SHP77 (cell line): ENCODE measurements at regions not wholly inside any gene's neighbourhood (a gene's known extent, or its start where the extent isn't known, plus 50 kb on each side); places are given as distances from the start of the nearest gene placed in this dataset.

Experiments used
- DNase-seq, 2 experiments: peaks; one replicate each; lab custom pipeline; 2025; lab: John Stamatoyannopoulos, UW

DNA sequence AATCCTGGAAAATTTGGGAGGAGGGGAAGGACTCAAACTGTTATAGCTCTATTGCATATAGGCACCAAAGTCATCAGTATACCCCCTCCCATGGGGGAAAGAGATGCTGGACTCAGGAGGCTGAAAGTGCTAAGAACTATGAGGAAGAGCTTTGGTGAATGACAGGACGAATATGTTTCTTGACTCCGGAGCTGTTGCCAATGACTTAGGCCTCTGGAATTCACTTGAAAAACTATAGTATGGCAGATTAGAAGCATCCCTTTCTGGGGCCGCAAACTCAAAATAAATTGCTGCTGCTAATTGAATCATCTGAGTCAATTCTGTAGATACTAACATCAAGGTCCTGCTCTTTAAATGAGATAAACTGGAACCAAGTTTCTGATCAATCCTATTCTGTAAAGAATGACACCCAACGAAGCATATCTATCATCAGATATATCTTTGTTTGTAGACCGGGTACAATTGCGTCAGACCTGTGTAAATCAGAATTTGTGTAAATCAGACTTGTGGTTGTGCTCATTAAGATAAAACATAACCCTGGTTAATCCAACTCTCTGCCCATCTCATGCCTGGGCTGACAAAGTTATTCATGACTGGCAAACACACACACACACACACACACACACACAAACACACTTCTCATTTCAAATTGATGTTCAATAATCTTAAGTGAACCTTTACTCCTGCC is 1793.8 kb upstream of the PCDH20 start:
- DNase-seq = no peak

DNA sequence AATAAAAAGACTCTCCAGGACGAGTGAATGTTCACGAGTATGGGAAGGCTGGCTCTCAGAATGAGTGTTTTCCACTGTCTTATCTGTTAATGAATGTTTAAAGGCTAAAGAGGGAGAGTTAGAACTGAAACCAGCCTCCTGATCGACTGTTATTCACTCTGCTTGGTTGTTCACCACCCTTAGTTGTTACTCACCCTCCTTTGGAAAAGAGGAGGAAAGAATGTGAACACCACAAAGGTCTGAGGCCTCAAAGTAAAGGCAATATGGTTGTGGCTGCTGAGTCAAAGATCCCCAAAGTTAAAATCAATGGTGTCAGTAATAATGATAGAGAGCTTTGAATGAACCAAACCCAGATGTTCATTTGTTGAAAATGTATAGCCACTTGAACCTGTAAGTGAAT is 1793.2 kb upstream of the PCDH20 start:
- DNase-seq = no peak

DNA sequence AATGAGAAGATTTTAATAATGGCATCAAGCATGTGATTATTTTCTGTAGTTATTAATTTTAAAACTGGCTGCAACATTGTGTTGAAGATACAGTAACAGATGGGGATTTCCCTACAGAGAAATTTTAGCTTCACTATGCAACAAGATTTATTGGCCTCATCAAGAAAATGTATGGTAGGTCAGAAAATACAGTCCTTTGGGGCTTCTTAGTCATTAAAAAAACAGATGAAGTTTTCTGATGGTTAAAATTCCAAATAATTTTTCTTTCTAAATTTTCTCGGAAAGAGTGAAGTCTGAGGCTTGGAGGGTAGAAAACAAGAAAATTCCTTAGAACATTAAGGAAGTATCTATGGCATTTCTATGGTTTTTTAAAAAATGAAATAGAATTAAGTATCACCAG is 1790.8 kb upstream of the PCDH20 start:
- no peak for DNase-seq

DNA sequence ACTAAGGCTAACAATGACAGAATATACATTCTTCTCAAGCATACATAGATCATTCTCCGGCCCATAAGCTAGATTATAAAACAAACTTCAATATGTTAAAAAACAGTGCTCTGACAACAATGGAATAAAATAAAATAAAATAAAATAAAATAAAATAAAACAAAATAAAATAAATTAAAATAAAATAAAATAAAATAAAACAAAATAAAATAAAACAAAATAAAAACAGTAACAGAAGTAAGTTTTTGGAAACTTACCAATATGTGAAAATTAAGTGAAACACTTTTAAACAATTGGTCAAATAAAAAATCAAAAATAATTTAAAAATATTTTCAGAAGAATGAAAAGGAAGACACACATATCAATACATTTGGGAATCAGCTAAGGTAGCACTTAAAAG is 1785.8 kb upstream of the PCDH20 start:
- DNase-seq = no peak

DNA sequence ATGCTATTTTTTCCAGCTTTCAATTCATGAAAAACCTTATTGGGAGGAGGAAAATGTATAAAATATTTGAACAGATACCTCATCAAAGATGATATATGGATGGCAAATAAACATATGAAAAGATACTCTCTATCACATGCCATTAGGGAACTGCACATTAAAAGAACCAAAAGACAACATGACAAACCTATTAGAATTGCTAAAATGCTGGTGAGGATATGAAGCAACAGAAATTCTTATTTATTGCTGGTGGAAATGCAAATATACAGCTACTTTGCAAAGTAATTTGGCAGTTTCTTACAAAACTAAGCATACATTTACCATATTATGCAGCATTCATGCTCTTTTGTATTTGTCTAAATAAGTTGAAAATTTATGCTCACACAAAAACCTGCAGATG is 1783.9 kb upstream of the PCDH20 start:
- DNase-seq = no peak

DNA sequence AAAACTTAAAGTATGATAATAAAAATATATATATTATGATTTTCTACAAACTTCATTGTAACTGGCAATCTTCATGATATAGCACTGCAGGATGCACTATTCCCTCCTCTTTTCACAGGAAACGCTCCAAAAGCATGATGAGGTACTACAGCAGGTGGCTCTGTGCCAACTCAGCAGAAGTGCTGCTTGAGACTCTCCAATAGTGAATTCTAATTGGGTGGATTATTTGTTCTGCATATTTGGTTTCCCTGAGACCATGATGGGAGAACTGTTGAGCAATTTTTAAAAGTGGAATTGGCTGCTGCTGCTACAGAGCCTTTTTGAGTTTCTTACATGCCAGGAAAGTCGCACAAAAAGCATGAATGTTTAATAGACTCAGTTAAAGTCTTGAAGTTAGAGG is 1782.4 kb upstream of the PCDH20 start:
- DNase-seq = peak; percentile 67 to 87

DNA sequence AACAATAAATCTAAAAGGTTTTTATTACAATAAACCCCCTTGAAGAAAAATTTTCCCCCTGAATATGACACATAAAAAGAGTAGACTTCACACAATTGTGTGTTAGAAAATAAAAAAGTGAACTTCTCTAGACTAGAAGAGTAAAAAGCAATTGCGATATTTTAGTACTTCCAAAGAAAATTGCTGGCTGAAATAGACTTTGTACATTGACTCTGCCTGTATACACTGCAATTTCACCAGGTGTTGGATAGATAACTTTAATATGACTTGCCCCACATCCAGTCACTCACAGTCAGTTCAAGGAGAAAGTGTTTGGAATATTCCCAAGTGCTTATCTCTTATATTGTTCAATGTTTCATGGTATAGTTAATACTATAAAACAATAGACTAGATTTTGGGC is 1780.1 kb upstream of the PCDH20 start:
- DNase-seq = no peak

DNA sequence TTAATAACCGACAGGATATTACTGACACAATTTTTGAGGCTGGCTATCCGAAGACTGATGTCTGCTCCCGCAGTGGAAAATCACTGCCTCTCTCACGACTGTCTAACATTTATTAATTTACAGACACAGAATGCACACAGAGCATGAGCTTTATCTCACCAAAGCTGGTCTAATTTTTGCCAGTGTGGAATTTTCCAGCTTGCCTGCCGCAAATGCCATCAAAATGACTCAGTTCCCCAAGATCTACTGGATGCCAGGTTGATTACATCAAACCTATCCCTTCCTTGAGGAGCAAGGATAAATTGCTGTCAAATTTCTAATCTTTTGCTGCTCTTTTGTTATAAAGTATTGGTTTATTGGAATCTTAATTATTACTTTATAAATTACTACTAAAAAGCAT is 1775.1 kb upstream of the PCDH20 start:
- DNase-seq = no peak

DNA sequence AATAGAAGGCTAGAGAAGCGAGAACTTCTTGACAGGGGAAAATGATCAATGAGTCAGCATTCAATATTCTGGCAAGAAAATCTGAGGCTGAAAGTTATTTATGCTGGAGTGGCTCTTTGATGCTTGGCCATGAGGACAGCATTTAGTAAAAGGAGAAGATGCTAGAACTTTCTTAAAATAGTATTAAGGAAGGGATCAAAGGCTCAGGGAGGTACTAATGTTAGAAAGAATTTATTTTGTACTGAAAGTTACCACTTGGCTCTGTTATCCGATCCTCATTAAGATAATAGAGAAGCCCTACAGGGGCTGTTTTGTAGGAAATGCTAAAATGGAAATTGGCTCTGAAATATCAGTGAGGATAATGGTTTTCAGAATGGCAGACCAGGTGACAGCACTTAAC is 1774.6 kb upstream of the PCDH20 start:
- no peak for DNase-seq

DNA sequence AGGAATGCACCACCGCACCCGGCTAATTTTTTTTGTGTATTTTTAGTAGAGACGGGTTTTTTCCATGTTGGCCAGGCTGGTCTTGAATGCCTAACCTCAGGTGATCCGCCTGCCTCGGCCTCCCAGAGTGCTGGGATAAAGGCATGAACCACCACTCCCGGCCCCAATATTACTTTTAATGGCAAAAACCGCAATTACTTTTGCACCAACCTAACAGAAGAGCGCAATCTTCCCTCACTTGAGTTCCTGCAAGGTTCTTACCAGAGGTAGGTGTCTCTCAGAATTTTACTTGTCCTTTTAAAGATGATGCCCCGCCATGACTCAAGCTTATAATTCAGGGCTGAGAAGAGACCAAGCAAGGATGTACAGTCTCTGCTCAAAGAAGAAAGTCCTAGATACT is 1774.1 kb upstream of the PCDH20 start:
- DNase-seq = no peak

DNA sequence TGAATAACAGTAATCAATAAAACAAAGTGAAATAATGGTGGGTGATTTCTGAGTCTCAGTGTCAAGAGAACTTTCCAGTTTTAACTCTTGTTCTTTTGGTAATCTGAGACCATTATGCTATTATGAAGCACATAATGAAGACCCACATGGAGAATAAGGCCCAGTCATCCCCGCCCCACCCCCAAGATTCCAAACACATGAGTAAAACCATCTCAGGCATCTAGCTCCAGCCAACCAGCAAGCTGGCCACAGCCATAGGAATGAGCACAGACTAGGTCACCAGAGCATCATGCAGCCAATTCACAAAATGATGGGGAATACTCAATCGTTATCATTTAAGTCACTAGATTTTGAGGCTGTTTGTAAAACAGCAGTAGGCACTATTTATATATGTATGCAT is 1769.0 kb upstream of the PCDH20 start:
- DNase-seq = no peak

DNA sequence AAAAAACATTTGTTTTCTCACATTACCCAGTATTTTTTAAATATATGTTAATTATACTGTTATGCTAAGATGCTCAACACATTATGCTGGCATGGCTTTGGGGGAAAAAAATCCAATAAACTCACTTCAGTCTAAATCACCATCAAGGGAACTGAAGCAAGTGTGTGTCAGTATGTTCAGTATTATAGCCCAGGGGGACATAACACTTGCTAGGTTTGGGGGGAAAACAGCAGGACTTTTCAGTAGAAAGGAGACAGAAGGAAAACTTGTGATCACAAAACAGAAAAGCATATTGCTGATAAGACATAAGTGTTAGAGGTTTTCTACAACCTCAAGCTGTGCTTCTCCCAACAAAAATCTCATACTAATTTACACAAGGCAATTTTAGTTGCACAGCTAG is 1759.9 kb upstream of the PCDH20 start:
- DNase-seq = no peak

DNA sequence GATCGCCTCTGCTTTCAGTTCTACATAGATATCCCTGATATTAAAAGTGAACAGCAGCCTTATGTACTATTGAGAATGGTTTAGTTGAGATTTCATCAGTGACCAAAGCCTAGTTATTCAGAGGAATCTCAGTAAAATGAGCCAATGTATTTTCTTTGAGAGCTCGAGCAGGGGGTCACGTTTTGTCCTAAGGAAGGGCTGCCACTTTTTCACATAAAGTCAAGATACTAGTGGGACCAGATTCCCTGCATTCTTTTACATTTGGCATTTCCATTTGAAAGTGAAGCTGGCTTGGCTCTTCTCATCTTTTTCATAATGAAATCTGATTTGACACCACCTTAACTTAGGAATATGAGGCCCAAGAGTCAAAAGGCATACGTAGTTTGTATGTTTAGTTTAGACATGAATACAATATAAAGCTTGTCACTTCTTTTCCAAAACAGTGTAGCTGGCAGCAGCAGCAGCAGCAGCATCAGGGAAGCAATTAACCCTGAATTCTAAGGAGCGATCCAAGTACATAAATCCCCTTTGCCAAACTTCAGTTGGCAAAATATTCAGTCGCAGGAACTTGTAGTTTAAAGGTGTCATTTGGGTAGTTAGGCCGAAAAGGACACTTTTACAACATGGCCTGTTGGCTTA is 1752.2 kb upstream of the PCDH20 start:
- no peak for DNase-seq

DNA sequence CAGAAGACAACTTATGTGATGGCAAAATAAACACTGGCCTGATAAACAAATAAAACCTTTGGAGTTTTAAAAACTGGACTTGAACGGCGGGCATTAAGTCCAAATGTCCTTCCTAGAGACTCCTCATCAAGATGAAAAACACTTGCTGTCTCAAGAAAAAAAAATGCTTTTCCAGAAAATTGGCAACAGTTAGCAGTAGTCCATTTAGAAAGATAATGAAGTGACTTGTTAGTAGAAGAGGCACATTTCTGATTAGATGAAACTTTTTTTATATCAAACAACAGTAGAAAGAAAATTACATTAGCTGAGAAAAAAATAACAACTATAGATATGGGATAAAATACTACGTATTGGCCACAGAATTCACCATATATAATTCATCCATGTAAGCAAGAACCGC is 1750.7 kb upstream of the PCDH20 start:
- DNase-seq = no peak

DNA sequence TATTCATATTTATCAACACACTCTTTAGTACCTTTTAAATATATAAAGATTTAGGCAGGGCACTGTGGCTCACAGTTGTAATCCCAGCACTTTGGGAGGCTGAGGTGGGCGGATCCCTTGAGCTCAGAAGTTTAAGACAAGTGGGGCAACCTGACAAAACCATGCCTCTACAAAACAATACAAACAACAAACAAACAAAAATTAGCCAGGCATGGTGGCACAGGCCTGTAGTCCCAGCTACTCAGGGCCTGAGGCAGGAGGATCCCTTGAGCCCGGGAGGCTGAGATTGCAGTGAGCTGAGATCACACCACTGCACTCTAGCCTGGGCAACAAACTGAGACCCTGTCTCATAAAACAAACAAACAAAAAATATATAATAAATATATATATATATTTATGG is 1748.3 kb upstream of the PCDH20 start:
- DNase-seq = no peak

DNA sequence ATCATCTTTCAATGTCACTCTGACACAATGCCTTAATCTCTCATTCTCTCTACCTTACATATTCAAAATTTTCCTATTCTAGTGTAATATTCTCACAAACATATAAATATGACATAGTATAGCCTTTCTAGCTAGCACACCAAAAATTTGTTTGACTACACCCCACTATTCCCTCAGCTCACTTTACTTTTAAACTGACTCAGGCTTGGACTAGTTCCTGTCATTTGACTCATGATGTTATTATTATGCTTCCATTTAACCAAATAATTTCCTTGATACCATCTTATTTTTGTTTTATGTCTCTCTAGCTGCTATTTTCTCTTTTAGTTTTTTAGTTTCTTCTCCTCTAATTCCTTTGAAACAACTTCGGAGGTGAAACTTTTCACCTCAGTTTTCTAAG is 1745.6 kb upstream of the PCDH20 start:
- DNase-seq = no peak

DNA sequence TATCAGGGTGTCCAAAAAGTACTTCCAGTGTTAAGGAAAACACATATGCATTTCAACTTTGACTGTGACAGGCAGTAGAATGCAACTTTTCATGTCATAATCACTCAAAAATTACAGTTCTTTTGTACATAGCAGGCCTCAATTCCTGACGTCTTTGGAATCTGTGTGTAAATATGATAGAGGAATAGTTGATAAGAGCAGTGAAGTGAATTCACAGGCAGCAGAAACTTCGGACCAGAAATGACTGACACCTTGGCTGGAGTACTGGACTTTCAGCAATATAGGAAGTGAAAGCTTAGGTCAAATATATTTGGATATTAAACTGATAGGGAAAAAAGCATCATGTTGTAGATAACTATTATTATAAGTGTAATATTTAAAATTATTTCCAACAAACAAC is 1741.2 kb upstream of the PCDH20 start:
- DNase-seq = no peak

DNA sequence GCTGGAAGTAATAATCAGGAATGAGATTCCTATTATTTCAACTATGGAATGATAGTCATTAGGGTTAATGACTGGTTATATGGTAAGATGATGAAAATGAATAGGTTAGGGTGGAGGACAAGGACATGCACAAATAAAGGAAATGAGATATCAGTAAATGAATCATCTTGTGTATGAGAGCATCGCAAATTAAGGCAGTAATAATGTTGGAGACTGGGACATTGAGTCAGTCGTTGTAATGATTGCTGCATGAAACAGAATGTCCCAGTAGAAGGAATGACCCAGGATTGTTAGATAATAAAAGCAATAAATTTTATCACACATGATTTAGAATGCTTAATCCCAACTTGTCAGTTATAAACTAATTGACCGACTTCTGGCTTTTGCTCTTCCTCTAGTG is 1733.7 kb upstream of the PCDH20 start:
- DNase-seq = no peak

DNA sequence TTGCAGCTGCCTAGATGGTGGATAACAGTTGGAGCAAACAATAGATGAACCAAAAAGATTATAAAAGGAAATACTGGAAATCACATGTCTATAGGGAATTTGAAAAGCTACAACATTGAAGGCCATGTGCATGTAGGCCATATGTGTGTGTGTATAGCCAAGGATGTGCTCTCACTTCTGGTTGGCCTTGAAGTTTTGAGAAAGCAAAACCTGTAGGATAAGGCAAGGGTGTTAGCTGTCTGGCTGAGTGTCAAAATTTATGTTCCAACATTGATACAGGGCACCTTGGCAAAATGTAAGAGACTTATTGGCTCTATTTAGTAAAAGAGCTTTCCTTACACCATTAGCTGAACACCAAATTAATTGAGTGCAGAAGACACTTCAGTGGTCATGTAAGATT is 1723.6 kb upstream of the PCDH20 start:
- no peak for DNase-seq

DNA sequence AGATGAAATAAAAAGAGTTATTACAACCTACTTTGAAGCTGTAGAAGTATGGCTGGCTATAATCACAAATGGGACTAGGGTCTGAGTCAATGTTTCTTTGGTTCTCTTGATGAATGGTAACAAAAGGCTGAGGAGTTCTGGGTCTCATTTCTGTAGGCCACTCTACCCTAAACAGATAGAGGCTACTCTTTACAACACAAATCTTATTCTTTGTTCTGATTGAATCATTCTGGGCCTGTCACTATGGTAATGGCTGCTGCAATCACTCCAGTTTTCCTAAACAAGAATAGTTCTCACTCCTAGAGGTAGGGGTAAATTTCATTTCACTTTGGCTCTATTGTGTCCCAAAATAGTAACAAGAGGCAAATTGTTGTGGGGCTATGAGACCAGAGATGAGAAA is 1714.3 kb upstream of the PCDH20 start:
- no peak for DNase-seq

DNA sequence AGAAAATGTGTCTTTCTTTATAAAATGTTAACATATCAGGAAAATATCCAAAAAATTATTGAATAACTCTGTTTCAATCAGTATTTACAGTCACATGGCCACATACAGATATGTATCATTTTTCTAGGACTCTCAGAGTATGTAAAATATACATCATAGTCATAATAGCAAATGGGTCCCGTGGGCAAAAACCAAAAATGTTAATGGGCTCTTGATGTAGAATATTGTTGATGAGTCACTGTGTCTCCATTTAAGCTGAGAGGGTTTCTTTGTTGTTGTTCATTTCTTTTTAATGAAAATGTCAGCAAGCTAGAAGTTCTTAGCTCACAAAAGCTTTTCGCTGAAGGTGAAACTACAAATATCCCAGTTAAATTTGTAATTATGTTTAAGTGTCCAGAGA is 1713.1 kb upstream of the PCDH20 start:
- no peak for DNase-seq

DNA sequence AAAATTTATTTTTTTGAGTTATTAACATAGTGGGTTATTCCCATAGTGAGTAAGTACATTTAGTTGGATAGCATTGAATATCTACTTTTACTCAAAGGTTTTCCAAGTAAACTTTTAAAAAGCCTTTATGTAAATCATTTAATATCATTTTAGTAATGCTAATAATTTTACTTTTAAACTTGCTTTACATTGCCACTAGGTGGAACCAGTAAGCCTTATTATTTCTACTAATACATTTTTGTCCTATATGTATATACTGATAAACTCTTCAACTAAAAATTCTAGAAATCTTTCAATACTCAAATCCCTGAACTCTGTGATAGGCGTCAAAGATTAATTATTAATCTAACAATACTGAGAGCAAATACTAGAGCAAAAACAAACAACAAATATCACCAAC is 1709.2 kb upstream of the PCDH20 start:
- peak in 1 of 2 experiments; percentile 1 for DNase-seq

DNA sequence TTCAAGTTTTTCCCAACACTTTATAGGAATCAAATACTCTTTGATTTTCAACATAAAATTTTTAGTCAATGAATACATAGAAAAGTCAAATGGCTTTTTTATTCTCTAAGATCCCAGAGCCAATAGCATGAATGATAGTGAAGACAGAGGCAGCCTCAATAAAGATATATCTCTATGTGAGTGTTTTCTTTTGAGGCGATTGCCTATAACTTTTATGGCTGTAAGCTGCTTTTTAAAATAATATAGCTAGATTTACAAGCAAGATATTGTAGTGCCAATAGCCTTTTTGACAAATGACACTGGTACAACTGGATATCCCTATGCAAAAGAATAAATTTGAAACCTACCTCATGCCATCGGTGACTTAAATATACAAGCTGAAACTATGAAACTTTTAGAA is 1705.2 kb upstream of the PCDH20 start:
- DNase-seq = no peak

DNA sequence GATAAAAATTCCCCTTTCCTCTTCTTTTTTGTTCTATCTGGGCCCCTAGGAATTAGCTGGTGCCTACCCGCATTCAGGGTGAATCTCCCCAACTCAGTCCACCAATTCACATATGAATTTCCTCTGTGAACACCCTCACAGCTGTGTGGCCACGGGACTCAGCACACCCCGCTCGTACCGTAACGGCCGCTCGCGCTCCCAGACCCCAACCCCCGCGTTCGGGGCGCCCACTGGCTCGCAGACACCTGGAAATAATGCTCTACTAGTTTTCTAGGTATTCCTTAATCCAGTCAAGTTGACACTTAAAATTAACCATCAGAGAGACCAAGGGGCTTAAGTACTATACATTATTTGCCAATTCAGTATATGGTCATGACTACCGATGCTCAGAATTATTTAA is 1702.1 kb upstream of the PCDH20 start:
- no peak for DNase-seq
